HG02885 (cell line): ENCODE measurements at regions not wholly inside any gene's neighbourhood (a gene's known extent, or its start where the extent isn't known, plus 50 kb on each side); places are given as distances from the start of the nearest gene placed in this dataset.
"Not testable (repeated sequence)": the region's sequence is repeated elsewhere in the genome, so short reads cannot be mapped to it uniquely, and the experiment has no call there.

Experiments
- ATAC-seq: cut with Tn5 transposase; IDR thresholded peaks from one replicate; pipeline ENCODE4 v1.9.1; 2021; ENCODE audit warnings: mild to moderate bottlenecking; ENCODE audit not compliant: unreplicated experiment, poor library complexity

- no peak for ATAC-seq
Measured at GRCh38 chr18:70578480-70578879, 289.6 kb downstream of the SOCS6 start.

- no peak for ATAC-seq
Measured at GRCh38 chr18:70577023-70577420, 288.2 kb downstream of the SOCS6 start.

GRCh38 chr18:70576276-70577022 lies 287.6 kb downstream of the SOCS6 start:
- ATAC-seq = no peak

GRCh38 chr18:70574951-70575350 lies 286.1 kb downstream of the SOCS6 start:
- ATAC-seq = not testable (repeated sequence)

GRCh38 chr18:70569647-70570046 lies 280.8 kb downstream of the SOCS6 start:
- not testable (repeated sequence) for ATAC-seq

GRCh38 chr18:70559446-70559845 lies 270.6 kb downstream of the SOCS6 start:
- no peak for ATAC-seq

- no peak for ATAC-seq
Measured at GRCh38 chr18:70558371-70558770, 269.5 kb downstream of the SOCS6 start.

GRCh38 chr18:70554854-70555445 lies 266.1 kb downstream of the SOCS6 start:
- no peak for ATAC-seq

GRCh38 chr18:70553936-70554260 lies 265.1 kb downstream of the SOCS6 start:
- ATAC-seq = no peak

GRCh38 chr18:70553245-70553935 lies 264.5 kb downstream of the SOCS6 start:
- no peak for ATAC-seq

GRCh38 chr18:70536370-70537062 lies 247.7 kb downstream of the SOCS6 start:
- ATAC-seq = no peak

- ATAC-seq = no peak
Measured at GRCh38 chr18:70535041-70535440, 246.2 kb downstream of the SOCS6 start.

GRCh38 chr18:70525322-70525721 lies 236.5 kb downstream of the SOCS6 start:
- ATAC-seq = not testable (repeated sequence)

- ATAC-seq = no peak
Measured at GRCh38 chr18:70523792-70524182, 234.9 kb downstream of the SOCS6 start.

- ATAC-seq = no peak
Measured at GRCh38 chr18:70523035-70523791, 234.4 kb downstream of the SOCS6 start.

GRCh38 chr18:70522183-70522680 lies 233.4 kb downstream of the SOCS6 start:
- ATAC-seq = no peak

- no peak for ATAC-seq
Measured at GRCh38 chr18:70520867-70521266, 232.0 kb downstream of the SOCS6 start.

- no peak for ATAC-seq
Measured at GRCh38 chr18:70513502-70514171, 224.8 kb downstream of the SOCS6 start.

GRCh38 chr18:70507970-70508369 lies 219.1 kb downstream of the SOCS6 start:
- ATAC-seq = no peak

GRCh38 chr18:70506511-70506910 lies 217.7 kb downstream of the SOCS6 start:
- ATAC-seq = no peak
